ENCODE measurements at regions not wholly inside any gene's neighbourhood (a gene's known extent, or its start where the extent isn't known, plus 50 kb on each side); places are given as distances from the start of the nearest gene placed in this dataset.

GRCh38 chrX:126065901-126066660 is 100.0 kb downstream of the DCAF12L2 start:
- Histone ChIP-seq H3K36me3 (no peaks in the 10 kb centered on the region), H3K9me3 (no peaks in the 10 kb centered on the region), H3K27ac (no peak overlapping the region), H3K4me3 (no peak overlapping the region), H3K4me1 (no peaks in the 10 kb centered on the region), H3K27me3 (replicated peaks in 1 of 7) (no peaks in the 10 kb centered on the region)
- WGBS, 5 donors = 47 to 89% (median 76%) methylated on average over 11 to 17 of the region's 17 CpGs
- TF ChIP-seq POLR2AphosphoS5 (IDR thresholded peaks at IDR 0.05) (no peak), POLR2A (IDR thresholded peaks at IDR 0.05) (no peak), CTCF (IDR thresholded peaks at IDR 0.05 in 8 of 11, conservative IDR thresholded peaks at IDR 0.05 in 3 of 11) (no peak)
- DNase-seq = no peak
- intact Hi-C loops (cut with DNase I; ENCODE audit: low total_unique reads) = no loop called here

Measured in spleen (tissue), 11 donors.